ENCODE measurements at regions not wholly inside any gene's neighbourhood (a gene's known extent, or its start where the extent isn't known, plus 50 kb on each side); places are given as distances from the start of the nearest gene placed in this dataset.
"Not testable (repeated sequence)": the region's sequence is repeated elsewhere in the genome, so short reads cannot be mapped to it uniquely, and the experiment has no call there.

GRCh38 chr2:2491964-2492363 lies 160.9 kb upstream of the MYT1L start:
- DNase-seq = no peak

- no peak for DNase-seq
These were observed 153.2 kb upstream of the MYT1L start for GRCh38 chr2:2484301-2484700.

- DNase-seq = no peak
These were observed 151.8 kb upstream of the MYT1L start for GRCh38 chr2:2482851-2483250.

- no peak for DNase-seq
These were observed 141.8 kb upstream of the MYT1L start for GRCh38 chr2:2472881-2473280.

- DNase-seq = no peak
These were observed 141.0 kb upstream of the MYT1L start for GRCh38 chr2:2472044-2472443.

GRCh38 chr2:2466534-2466933 lies 135.5 kb upstream of the MYT1L start:
- no peak for DNase-seq

GRCh38 chr2:2464643-2465042 lies 133.6 kb upstream of the MYT1L start:
- DNase-seq = no peak

- no peak for DNase-seq
These were observed 133.0 kb upstream of the MYT1L start for GRCh38 chr2:2464094-2464493.

- no peak for DNase-seq
These were observed 125.6 kb upstream of the MYT1L start for GRCh38 chr2:2456721-2457120.

GRCh38 chr2:2455151-2455550 lies 124.1 kb upstream of the MYT1L start:
- DNase-seq = no peak

GRCh38 chr2:2452961-2453360 lies 121.9 kb upstream of the MYT1L start:
- DNase-seq = no peak

- not testable (repeated sequence) for DNase-seq
These were observed 120.2 kb upstream of the MYT1L start for GRCh38 chr2:2451275-2451674.

- no peak for DNase-seq
These were observed 117.1 kb upstream of the MYT1L start for GRCh38 chr2:2448178-2448577.

- DNase-seq = no peak
These were observed 91.5 kb upstream of the MYT1L start for GRCh38 chr2:2422621-2423020.

- no peak for DNase-seq
These were observed 82.5 kb upstream of the MYT1L start for GRCh38 chr2:2413525-2413924.

- no peak for DNase-seq
These were observed 79.9 kb upstream of the MYT1L start for GRCh38 chr2:2410987-2411386.

- no peak for DNase-seq
These were observed 78.4 kb upstream of the MYT1L start for GRCh38 chr2:2409481-2409880.

- no peak for DNase-seq
These were observed 74.7 kb upstream of the MYT1L start for GRCh38 chr2:2405780-2406179.

- no peak for DNase-seq
These were observed 69.4 kb upstream of the MYT1L start for GRCh38 chr2:2400286-2401038.

GRCh38 chr2:2399396-2399795 lies 68.3 kb upstream of the MYT1L start:
- no peak for DNase-seq

- DNase-seq = no peak
These were observed 61.3 kb upstream of the MYT1L start for GRCh38 chr2:2392332-2392731.

GRCh38 chr2:2389215-2389614 lies 58.1 kb upstream of the MYT1L start:
- DNase-seq = no peak

Data from activated CD4-positive, alpha-beta T cell treated with anti-CD3 and anti-CD28 coated beads, Interleukin-10, Interleukin-2, amounts not matched to agents 100 ng/mL and 50 ng/mL, durations not matched to agents 16 hours and 8 hours (primary cell).